ENCODE measurements at regions not wholly inside any gene's neighbourhood (a gene's known extent, or its start where the extent isn't known, plus 50 kb on each side); places are given as distances from the start of the nearest gene placed in this dataset.

- Histone ChIP-seq H3K27ac (ENCODE audit: low read depth, low read length) (no peak overlapping the region), H3K27me3 (ENCODE audit: control insufficient read depth in 2 of 2, insufficient read depth in 2 of 2, low read length in 2 of 2) (no peaks in the 10 kb centered on the region), H3K36me3 (ENCODE audit: control insufficient read depth in 2 of 3, insufficient read depth in 3 of 3, low read length in 3 of 3) (no peaks in the 10 kb centered on the region), H3K4me3 (ENCODE audit: low read length) (no peak overlapping the region), H3K4me1 (ENCODE audit: control insufficient read depth in 2 of 2, insufficient read depth in 2 of 2, low read length in 2 of 2) (no peaks in the 10 kb centered on the region), H3K9me3 (ENCODE audit: control insufficient read depth in 2 of 3, low read length in 3 of 3) (no peaks in the 10 kb centered on the region)
- H3K27ac Mint-ChIP-seq: no peak overlapping the region
- ChIA-PET POLR2A (no interaction called here), CTCF (no interaction called here)
- peaks cover 0 to 2% (median 0%) of the 10 kb centered on the region in 11 donors for H3K9me3 Mint-ChIP-seq
- no peaks in the 10 kb centered on the region for H3K4me1 Mint-ChIP-seq
- ATAC-seq (no peak), DNase-seq (no peak)
- intact Hi-C loops (cut with micrococcal nuclease): no loop called here
- H3K36me3 Mint-ChIP-seq: no peaks in the 10 kb centered on the region
- peaks cover 0 to 11% (median 7%) of the 10 kb centered on the region in 5 donors for H3K27me3 Mint-ChIP-seq
- no peak overlapping the region for H3K4me3 Mint-ChIP-seq
These were observed 263.9 kb upstream of the B3GAT1 start for GRCh38 chr11:134675983-134676382.

GRCh38 chr11:134674974-134675373 lies 262.9 kb upstream of the B3GAT1 start:
- Mint-ChIP-seq H3K27ac (no peak overlapping the region), H3K36me3 (no peaks in the 10 kb centered on the region), H3K4me3 (no peak overlapping the region), H3K9me3 (peaks cover 0 to 2% (median 0%) of the 10 kb centered on the region in 11 donors), H3K4me1 (no peaks in the 10 kb centered on the region), H3K27me3 (peaks cover 0 to 16% (median 12%) of the 10 kb centered on the region in 5 donors)
- Histone ChIP-seq H3K36me3 (ENCODE audit: control insufficient read depth in 2 of 3, insufficient read depth in 3 of 3, low read length in 3 of 3) (no peaks in the 10 kb centered on the region), H3K9me3 (ENCODE audit: control insufficient read depth in 2 of 3, low read length in 3 of 3) (no peaks in the 10 kb centered on the region), H3K4me1 (ENCODE audit: control insufficient read depth in 2 of 2, insufficient read depth in 2 of 2, low read length in 2 of 2) (no peaks in the 10 kb centered on the region), H3K27me3 (ENCODE audit: control insufficient read depth in 2 of 2, insufficient read depth in 2 of 2, low read length in 2 of 2) (no peaks in the 10 kb centered on the region), H3K4me3 (ENCODE audit: low read length) (no peak overlapping the region), H3K27ac (ENCODE audit: low read depth, low read length) (no peak overlapping the region)
- ChIA-PET POLR2A (no interaction called here), CTCF (no interaction called here)
- ATAC-seq (no peak), DNase-seq (no peak)
- intact Hi-C loops (cut with micrococcal nuclease): no loop called here

- H3K27me3 ChIP-seq (ENCODE audit: control insufficient read depth in 2 of 2, insufficient read depth in 2 of 2, low read length in 2 of 2): peaks cover 0 to 2% of the 10 kb centered on the region in 2 donors
- H3K4me3 ChIP-seq (ENCODE audit: low read length): no peak overlapping the region
- H3K36me3 ChIP-seq (ENCODE audit: control insufficient read depth in 2 of 3, insufficient read depth in 3 of 3, low read length in 3 of 3): no peaks in the 10 kb centered on the region
- ChIA-PET POLR2A (no interaction called here), CTCF (no interaction called here)
- DNase-seq (no peak), ATAC-seq (no peak)
- H3K36me3 Mint-ChIP-seq: no peaks in the 10 kb centered on the region
- H3K4me1 Mint-ChIP-seq: no peaks in the 10 kb centered on the region
- intact Hi-C loops (cut with micrococcal nuclease): no loop called here
- H3K27me3 Mint-ChIP-seq: peaks cover 0 to 36% (median 17%) of the 10 kb centered on the region in 5 donors
- H3K4me3 Mint-ChIP-seq: no peak overlapping the region
- no peak overlapping the region for H3K27ac ChIP-seq (ENCODE audit: low read depth, low read length)
- H3K9me3 Mint-ChIP-seq: peaks cover 0 to 2% (median 0%) of the 10 kb centered on the region in 11 donors
- H3K27ac Mint-ChIP-seq: no peak overlapping the region
- H3K4me1 ChIP-seq (ENCODE audit: control insufficient read depth in 2 of 2, insufficient read depth in 2 of 2, low read length in 2 of 2): no peaks in the 10 kb centered on the region
- no peaks in the 10 kb centered on the region for H3K9me3 ChIP-seq (ENCODE audit: control insufficient read depth in 2 of 3, low read length in 3 of 3)
These were observed 258.9 kb upstream of the B3GAT1 start for GRCh38 chr11:134670961-134671370.

GRCh38 chr11:134670247-134670782 lies 258.3 kb upstream of the B3GAT1 start:
- Histone ChIP-seq H3K27me3 (ENCODE audit: control insufficient read depth in 2 of 2, insufficient read depth in 2 of 2, low read length in 2 of 2) (peaks cover 0 to 2% of the 10 kb centered on the region in 2 donors), H3K36me3 (ENCODE audit: control insufficient read depth in 2 of 3, insufficient read depth in 3 of 3, low read length in 3 of 3) (no peaks in the 10 kb centered on the region), H3K27ac (ENCODE audit: low read depth, low read length) (no peak overlapping the region), H3K4me3 (ENCODE audit: low read length) (no peak overlapping the region), H3K9me3 (ENCODE audit: control insufficient read depth in 2 of 3, low read length in 3 of 3) (no peaks in the 10 kb centered on the region), H3K4me1 (ENCODE audit: control insufficient read depth in 2 of 2, insufficient read depth in 2 of 2, low read length in 2 of 2) (no peaks in the 10 kb centered on the region)
- no peak overlapping the region for H3K27ac Mint-ChIP-seq
- ATAC-seq (no peak), DNase-seq (no peak)
- intact Hi-C loops (cut with micrococcal nuclease): no loop called here
- H3K4me1 Mint-ChIP-seq: no peaks in the 10 kb centered on the region
- no peak overlapping the region for H3K4me3 Mint-ChIP-seq
- POLR2A ChIA-PET: no interaction called here
- CTCF ChIA-PET: no interaction called here
- peaks cover 0 to 36% (median 17%) of the 10 kb centered on the region in 5 donors for H3K27me3 Mint-ChIP-seq
- H3K9me3 Mint-ChIP-seq: peaks cover 0 to 2% (median 0%) of the 10 kb centered on the region in 11 donors
- no peaks in the 10 kb centered on the region for H3K36me3 Mint-ChIP-seq

GRCh38 chr11:134669796-134670195 lies 257.8 kb upstream of the B3GAT1 start:
- Mint-ChIP-seq H3K4me1 (no peaks in the 10 kb centered on the region), H3K36me3 (no peaks in the 10 kb centered on the region), H3K9me3 (peaks cover 0 to 2% (median 0%) of the 10 kb centered on the region in 11 donors), H3K27ac (no peak overlapping the region), H3K4me3 (no peak overlapping the region), H3K27me3 (peaks cover 0 to 36% (median 17%) of the 10 kb centered on the region in 5 donors)
- CTCF ChIA-PET: no interaction called here
- POLR2A ChIA-PET: no interaction called here
- Histone ChIP-seq H3K4me1 (ENCODE audit: control insufficient read depth in 2 of 2, insufficient read depth in 2 of 2, low read length in 2 of 2) (no peaks in the 10 kb centered on the region), H3K27me3 (ENCODE audit: control insufficient read depth in 2 of 2, insufficient read depth in 2 of 2, low read length in 2 of 2) (peaks cover 0 to 2% of the 10 kb centered on the region in 2 donors), H3K4me3 (ENCODE audit: low read length) (no peak overlapping the region), H3K9me3 (ENCODE audit: control insufficient read depth in 2 of 3, low read length in 3 of 3) (no peaks in the 10 kb centered on the region), H3K36me3 (ENCODE audit: control insufficient read depth in 2 of 3, insufficient read depth in 3 of 3, low read length in 3 of 3) (no peaks in the 10 kb centered on the region), H3K27ac (ENCODE audit: low read depth, low read length) (no peak overlapping the region)
- no peak for ATAC-seq
- intact Hi-C loops (cut with micrococcal nuclease): no loop called here
- DNase-seq: no peak

GRCh38 chr11:134668796-134669195 lies 256.8 kb upstream of the B3GAT1 start:
- intact Hi-C loops (cut with micrococcal nuclease): no loop called here
- H3K27ac ChIP-seq (ENCODE audit: low read depth, low read length): no peak overlapping the region
- no peaks in the 10 kb centered on the region for H3K4me1 ChIP-seq (ENCODE audit: control insufficient read depth in 2 of 2, insufficient read depth in 2 of 2, low read length in 2 of 2)
- DNase-seq: no peak
- H3K9me3 ChIP-seq (ENCODE audit: control insufficient read depth in 2 of 3, low read length in 3 of 3): no peaks in the 10 kb centered on the region
- Mint-ChIP-seq H3K27ac (no peak overlapping the region), H3K4me1 (no peaks in the 10 kb centered on the region), H3K36me3 (no peaks in the 10 kb centered on the region), H3K4me3 (no peak overlapping the region), H3K9me3 (peaks cover 0 to 1% (median 0%) of the 10 kb centered on the region in 11 donors), H3K27me3 (peaks cover 0 to 36% (median 17%) of the 10 kb centered on the region in 5 donors)
- no peaks in the 10 kb centered on the region for H3K36me3 ChIP-seq (ENCODE audit: control insufficient read depth in 2 of 3, insufficient read depth in 3 of 3, low read length in 3 of 3)
- POLR2A ChIA-PET: no interaction called here
- no peak for ATAC-seq
- CTCF ChIA-PET: no interaction called here
- H3K27me3 ChIP-seq (ENCODE audit: control insufficient read depth in 2 of 2, insufficient read depth in 2 of 2, low read length in 2 of 2): peaks cover 0 to 2% of the 10 kb centered on the region in 2 donors
- no peak overlapping the region for H3K4me3 ChIP-seq (ENCODE audit: low read length)

GRCh38 chr11:134668076-134668475 lies 256.0 kb upstream of the B3GAT1 start:
- DNase-seq (no peak), ATAC-seq (no peak)
- ChIA-PET POLR2A (no interaction called here), CTCF (no interaction called here)
- H3K4me1 Mint-ChIP-seq: no peaks in the 10 kb centered on the region
- peaks cover 0 to 2% of the 10 kb centered on the region in 2 donors for H3K27me3 ChIP-seq (ENCODE audit: control insufficient read depth in 2 of 2, insufficient read depth in 2 of 2, low read length in 2 of 2)
- H3K27ac Mint-ChIP-seq: no peak overlapping the region
- H3K4me3 ChIP-seq (ENCODE audit: low read length): no peak overlapping the region
- H3K9me3 Mint-ChIP-seq: no peaks in the 10 kb centered on the region
- H3K4me3 Mint-ChIP-seq: no peak overlapping the region
- H3K4me1 ChIP-seq (ENCODE audit: control insufficient read depth in 2 of 2, insufficient read depth in 2 of 2, low read length in 2 of 2): no peaks in the 10 kb centered on the region
- no peaks in the 10 kb centered on the region for H3K36me3 ChIP-seq (ENCODE audit: control insufficient read depth in 2 of 3, insufficient read depth in 3 of 3, low read length in 3 of 3)
- no peak overlapping the region for H3K27ac ChIP-seq (ENCODE audit: low read depth, low read length)
- peaks cover 0 to 36% (median 17%) of the 10 kb centered on the region in 5 donors for H3K27me3 Mint-ChIP-seq
- H3K9me3 ChIP-seq (ENCODE audit: control insufficient read depth in 2 of 3, low read length in 3 of 3): no peaks in the 10 kb centered on the region
- no peaks in the 10 kb centered on the region for H3K36me3 Mint-ChIP-seq
- intact Hi-C loops (cut with micrococcal nuclease): no loop called here

Data from naive thymus-derived CD4-positive, alpha-beta T cell (primary cell).